ENCODE measurements at regions not wholly inside any gene's neighbourhood (a gene's known extent, or its start where the extent isn't known, plus 50 kb on each side); places are given as distances from the start of the nearest gene placed in this dataset.

DNA sequence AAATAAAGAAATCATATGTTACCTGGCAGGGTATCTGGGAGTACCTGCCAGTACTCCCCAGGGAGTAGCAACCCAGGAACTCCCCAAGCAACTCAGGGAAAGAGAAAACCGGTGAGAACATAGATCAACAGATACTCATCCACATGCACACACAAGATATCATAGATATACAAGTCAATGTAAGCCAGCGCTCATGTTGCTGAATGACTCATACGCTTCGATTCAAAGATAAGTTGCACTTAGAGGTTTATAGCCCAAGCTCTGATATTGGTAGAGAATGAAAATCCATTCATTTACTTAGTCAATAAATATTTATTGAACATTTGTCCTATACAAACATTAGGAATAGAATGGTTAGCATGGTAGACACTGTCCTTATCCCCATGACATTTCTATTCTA, 219.1 kb upstream of the TRPC7 start:
- TF ChIP-seq, protein P1, sequence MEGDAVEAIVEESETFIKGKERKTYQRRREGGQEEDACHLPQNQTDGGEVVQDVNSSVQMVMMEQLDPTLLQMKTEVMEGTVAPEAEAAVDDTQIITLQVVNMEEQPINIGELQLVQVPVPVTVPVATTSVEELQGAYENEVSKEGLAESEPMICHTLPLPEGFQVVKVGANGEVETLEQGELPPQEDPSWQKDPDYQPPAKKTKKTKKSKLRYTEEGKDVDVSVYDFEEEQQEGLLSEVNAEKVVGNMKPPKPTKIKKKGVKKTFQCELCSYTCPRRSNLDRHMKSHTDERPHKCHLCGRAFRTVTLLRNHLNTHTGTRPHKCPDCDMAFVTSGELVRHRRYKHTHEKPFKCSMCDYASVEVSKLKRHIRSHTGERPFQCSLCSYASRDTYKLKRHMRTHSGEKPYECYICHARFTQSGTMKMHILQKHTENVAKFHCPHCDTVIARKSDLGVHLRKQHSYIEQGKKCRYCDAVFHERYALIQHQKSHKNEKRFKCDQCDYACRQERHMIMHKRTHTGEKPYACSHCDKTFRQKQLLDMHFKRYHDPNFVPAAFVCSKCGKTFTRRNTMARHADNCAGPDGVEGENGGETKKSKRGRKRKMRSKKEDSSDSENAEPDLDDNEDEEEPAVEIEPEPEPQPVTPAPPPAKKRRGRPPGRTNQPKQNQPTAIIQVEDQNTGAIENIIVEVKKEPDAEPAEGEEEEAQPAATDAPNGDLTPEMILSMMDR (IDR thresholded peaks at IDR 0.05) = no peak
- TF ChIP-seq POLR2A (IDR thresholded peaks at IDR 0.05; ENCODE audit: low read depth) (no peak), EP300 (IDR thresholded peaks at IDR 0.05) (no peak)
